Type B pancreatic cell (in vitro differentiated cells): ENCODE measurements at regions not wholly inside any gene's neighbourhood (a gene's known extent, or its start where the extent isn't known, plus 50 kb on each side); places are given as distances from the start of the nearest gene placed in this dataset.
"Not testable (repeated sequence)": the region's sequence is repeated elsewhere in the genome, so short reads cannot be mapped to it uniquely, and the experiment has no call there.

Experiments used
- DNase-seq: peaks from one replicate; pipeline ENCODE4 v3.0.0; 2021; ENCODE audit warnings: mixed read lengths; ENCODE audit not compliant: unreplicated experiment; ENCODE audit errors: extremely low spot score
- H3K27ac Mint-ChIP-seq: 2 replicates; pipeline ENCODE4 v1.8.0; 2021; ENCODE audit warnings: mild to moderate bottlenecking, mixed read lengths
- H3K27me3 Mint-ChIP-seq: 2 replicates; pipeline ENCODE4 v1.8.0; 2021; ENCODE audit warnings: mixed read lengths
- H3K36me3 Mint-ChIP-seq: 2 replicates; pipeline ENCODE4 v1.8.0; 2021; ENCODE audit warnings: mixed read lengths
- H3K4me1 Mint-ChIP-seq: one replicate; pipeline ENCODE4 v1.8.0; 2021; ENCODE audit warnings: mixed read lengths; ENCODE audit not compliant: unreplicated experiment
- H3K4me3 Mint-ChIP-seq: 2 replicates; pipeline ENCODE4 v1.8.0; 2021; ENCODE audit warnings: mild to moderate bottlenecking, mixed read lengths
- H3K9me3 Mint-ChIP-seq: 2 replicates; pipeline ENCODE4 v1.8.0; 2021; ENCODE audit warnings: mixed read lengths
- TF ChIP-seq, protein P1 (sequence below): fragments of 200-600 bp; sonication (generic); conservative IDR thresholded peaks from 2 replicates; pipeline ENCODE4 v1.5.0; 2021; ENCODE audit warnings: antibody characterized with exemption, mild to moderate bottlenecking

DNA sequence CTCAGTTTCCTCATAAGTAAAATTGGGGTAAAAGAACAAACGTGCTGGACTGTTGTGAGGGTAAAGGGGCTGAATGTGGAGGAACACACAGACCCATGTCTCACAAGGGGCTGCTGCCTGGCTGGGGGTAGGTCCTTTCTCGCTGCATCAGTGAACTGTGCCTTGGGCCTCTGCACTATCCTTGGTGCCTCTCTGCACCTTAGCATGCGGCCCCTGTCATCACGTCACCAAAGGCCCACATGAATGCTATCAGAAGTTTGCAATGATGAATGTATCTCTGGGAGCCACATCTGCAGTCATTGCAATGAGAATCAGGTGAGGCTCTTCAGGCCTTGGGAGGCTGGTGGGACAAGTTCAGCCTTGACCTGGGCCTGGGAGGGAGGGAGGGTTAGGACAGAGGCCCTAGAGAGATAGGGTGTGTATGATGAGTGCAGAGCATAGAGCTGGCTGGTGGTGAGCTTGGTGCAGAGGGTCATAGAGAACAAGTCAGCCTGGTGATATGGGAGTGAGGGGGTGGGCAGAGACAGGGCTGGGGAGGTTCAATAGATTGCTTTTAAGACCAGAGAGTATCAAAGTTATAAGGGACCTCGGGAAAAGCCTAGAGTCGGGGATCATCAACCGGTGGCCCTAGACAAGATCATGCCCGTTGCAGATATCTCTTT lies 308.4 kb downstream of the RPS24 start:
- DNase-seq = peak; percentile 20
- Mint-ChIP-seq H3K27ac (no peak overlapping the region), H3K9me3 (peaks cover 4% of the 10 kb centered on the region), H3K4me1 (peaks cover 8% of the 10 kb centered on the region), H3K27me3 (no peaks in the 10 kb centered on the region), H3K4me3 (no peak overlapping the region), H3K36me3 (no peaks in the 10 kb centered on the region)
- TF ChIP-seq, protein P1, sequence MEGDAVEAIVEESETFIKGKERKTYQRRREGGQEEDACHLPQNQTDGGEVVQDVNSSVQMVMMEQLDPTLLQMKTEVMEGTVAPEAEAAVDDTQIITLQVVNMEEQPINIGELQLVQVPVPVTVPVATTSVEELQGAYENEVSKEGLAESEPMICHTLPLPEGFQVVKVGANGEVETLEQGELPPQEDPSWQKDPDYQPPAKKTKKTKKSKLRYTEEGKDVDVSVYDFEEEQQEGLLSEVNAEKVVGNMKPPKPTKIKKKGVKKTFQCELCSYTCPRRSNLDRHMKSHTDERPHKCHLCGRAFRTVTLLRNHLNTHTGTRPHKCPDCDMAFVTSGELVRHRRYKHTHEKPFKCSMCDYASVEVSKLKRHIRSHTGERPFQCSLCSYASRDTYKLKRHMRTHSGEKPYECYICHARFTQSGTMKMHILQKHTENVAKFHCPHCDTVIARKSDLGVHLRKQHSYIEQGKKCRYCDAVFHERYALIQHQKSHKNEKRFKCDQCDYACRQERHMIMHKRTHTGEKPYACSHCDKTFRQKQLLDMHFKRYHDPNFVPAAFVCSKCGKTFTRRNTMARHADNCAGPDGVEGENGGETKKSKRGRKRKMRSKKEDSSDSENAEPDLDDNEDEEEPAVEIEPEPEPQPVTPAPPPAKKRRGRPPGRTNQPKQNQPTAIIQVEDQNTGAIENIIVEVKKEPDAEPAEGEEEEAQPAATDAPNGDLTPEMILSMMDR = no peak

DNA sequence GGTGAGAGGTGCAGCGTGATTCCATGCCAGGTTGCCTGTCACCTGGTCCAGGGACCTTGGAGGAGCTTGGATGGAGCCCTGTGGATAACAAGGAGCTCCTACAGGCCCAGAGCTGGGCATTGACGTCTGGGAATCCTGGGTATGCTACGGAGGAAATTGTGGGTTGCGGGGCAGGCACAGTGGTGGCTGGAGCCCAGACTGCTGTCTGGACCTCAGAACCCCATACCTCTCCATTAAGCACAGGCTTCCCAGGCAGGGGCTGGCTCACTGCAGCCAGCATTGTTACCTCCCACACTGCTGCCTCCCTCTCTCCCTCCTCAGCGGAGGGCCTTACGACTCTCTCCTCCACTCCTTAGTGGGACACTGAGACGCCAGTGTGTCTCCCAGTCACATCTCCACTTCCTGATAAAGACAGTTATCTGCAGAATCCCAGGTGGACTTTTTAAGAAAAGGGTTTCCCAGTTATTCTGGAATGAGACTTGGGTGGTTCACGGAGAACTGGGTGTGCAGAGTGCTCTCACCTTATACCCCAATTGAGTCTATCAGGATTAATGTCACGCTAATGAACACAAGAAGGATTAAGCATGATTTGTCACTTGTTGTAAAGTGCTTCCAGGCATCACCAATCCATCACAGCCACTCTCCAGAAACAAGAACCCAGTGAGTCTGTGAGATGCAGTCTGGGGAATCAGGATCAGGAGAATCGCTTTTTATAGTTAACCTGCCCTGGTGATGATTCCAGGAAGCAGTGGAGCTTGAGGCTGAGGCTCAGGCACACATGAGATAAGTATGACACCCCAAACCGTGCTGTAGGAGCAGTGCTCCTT lies 309.4 kb downstream of the RPS24 start:
- DNase-seq = peak; percentile 57
- Mint-ChIP-seq H3K27ac (no peak overlapping the region), H3K9me3 (peaks cover 4% of the 10 kb centered on the region)

DNA sequence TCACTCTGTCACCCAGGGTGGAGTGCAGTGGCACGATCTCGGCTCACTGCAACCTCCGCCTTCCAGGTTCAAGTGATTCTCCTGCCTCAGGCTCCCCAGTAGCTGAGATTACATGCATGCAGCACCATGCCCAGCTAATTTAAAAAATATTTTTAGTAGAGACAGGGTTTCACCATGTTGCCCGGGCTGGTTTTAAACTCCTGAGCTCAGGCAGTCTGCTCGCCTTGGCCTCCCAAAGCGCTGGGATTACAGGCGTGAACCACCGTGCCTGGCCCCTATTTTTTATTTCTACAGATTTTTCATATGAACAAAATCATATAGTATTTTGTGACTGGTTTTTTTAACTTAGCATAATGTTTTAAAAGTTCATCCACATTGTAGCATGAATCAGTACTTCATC lies 310.6 kb downstream of the RPS24 start:
- not testable (repeated sequence) for H3K27ac Mint-ChIP-seq, DNase-seq, H3K9me3 Mint-ChIP-seq, H3K36me3 Mint-ChIP-seq, H3K4me1 Mint-ChIP-seq, H3K4me3 Mint-ChIP-seq, H3K27me3 Mint-ChIP-seq

More for the DNA sequence above, 309.4 kb downstream of the RPS24 start:
- TF ChIP-seq, protein P1 = no peak
- Mint-ChIP-seq H3K27me3 (no peaks in the 10 kb centered on the region), H3K4me1 (peaks cover 8% of the 10 kb centered on the region), H3K4me3 (no peak overlapping the region), H3K36me3 (no peaks in the 10 kb centered on the region)

DNA sequence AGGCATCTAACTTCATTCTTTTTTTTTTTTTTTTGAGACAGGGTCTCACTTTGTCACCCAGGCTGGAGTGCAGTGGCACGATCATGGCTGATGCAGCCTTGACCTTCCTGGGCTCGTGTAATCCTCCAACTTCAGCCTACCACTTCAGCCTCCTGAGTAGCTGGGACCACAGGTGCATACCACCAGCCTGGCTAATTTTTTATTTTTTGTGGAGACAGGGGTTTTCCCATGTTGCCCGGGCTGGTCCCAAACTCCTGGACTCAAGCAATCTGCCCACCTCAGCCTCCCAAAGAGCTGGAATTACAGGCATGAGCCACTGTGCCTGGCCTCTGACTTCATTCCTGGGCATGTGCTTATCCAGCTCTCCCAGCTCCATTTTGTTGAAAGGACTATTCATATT lies 311.9 kb downstream of the RPS24 start:
- H3K27me3 Mint-ChIP-seq, H3K4me3 Mint-ChIP-seq, H3K9me3 Mint-ChIP-seq, DNase-seq, H3K4me1 Mint-ChIP-seq, H3K27ac Mint-ChIP-seq, H3K36me3 Mint-ChIP-seq: not testable (repeated sequence)

DNA sequence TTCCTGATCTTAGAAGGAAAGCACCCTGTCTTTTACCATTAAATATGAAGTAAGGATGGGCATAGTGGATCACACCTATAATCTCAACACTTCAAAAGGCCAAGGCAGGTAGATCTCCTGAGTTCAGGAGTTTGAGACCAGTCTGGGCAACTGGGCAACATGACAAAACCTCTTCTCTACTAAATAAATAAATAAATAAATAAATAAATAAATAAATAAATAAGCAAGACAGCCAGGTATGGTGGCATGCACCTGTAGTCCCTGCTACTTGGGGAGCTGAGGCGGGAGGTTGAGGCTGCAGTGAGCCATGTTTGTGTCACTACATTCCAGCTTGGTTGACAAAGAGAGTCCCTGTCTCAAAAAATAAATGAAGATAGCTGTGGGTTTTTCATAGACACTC lies 313.1 kb downstream of the RPS24 start:
- TF ChIP-seq, protein P1 = no peak
- peaks cover 7% of the 10 kb centered on the region for H3K4me1 Mint-ChIP-seq

DNA sequence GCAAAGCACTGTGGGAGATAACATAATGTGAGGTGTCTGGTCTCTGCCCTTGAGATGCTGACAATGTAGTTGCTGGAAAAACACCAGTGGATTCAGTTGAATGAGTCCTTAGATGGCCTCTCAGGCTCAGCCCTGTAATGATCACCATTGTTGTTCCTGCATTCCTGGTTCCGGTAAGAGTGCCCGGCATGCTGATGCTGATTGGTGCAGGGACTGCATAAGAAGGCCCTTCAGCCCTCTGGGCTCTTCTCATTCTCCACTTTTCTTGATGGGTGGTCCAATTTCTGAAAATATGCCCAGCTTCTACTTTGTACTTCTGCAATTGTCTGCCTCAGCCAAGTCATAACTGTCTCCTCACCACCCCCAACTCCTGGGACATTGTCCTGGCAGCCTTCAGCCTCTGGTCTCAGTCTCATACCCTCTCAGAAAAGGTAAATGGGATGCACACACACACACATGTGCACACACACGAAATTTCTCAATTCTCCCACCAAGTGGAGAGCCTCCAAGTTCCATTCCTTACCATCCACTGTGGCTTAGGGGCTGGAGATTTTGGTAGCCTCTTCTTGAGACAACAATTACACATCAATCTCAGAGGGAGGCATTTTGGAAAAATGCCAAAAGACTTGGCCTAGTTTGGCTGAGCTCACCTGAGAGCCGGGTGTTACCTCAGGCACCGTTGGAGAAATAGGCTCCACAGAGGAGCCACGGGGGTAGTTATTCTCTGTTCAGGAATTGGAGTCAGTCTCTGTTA lies 314.9 kb downstream of the RPS24 start:
- TF ChIP-seq, protein P1 = no peak
- Mint-ChIP-seq H3K9me3 (no peaks in the 10 kb centered on the region), H3K27ac (no peak overlapping the region), H3K36me3 (no peaks in the 10 kb centered on the region), H3K4me3 (no peak overlapping the region), H3K4me1 (peaks cover 11% of the 10 kb centered on the region), H3K27me3 (peaks cover 3% of the 10 kb centered on the region)
- peak; percentile 42 for DNase-seq

More for the DNA sequence above, 313.1 kb downstream of the RPS24 start:
- DNase-seq = no peak
- Mint-ChIP-seq H3K27me3 (peaks cover 3% of the 10 kb centered on the region), H3K9me3 (no peaks in the 10 kb centered on the region), H3K4me3 (no peak overlapping the region), H3K27ac (no peak overlapping the region), H3K36me3 (no peaks in the 10 kb centered on the region)
